ENCODE measurements at regions not wholly inside any gene's neighbourhood (a gene's known extent, or its start where the extent isn't known, plus 50 kb on each side); places are given as distances from the start of the nearest gene placed in this dataset.
"Not testable (repeated sequence)": the region's sequence is repeated elsewhere in the genome, so short reads cannot be mapped to it uniquely, and the experiment has no call there.

GRCh38 chr2:236831698-236832097 is 254.0 kb upstream of the COPS8 start:
- ATAC-seq (no peak), DNase-seq (no peak)
- intact Hi-C loops (cut with DNase I), result no loop called here
- H3K27me3 ChIP-seq, result no peaks in the 10 kb centered on the region
- TF ChIP-seq CTCF (IDR thresholded peaks at IDR 0.05), result no peak
- no peaks in the 10 kb centered on the region for H3K4me1 ChIP-seq
- H3K9me3 ChIP-seq, result no peaks in the 10 kb centered on the region
- no peak overlapping the region for H3K4me3 ChIP-seq
- H3K27ac ChIP-seq, result no peak overlapping the region
- no peaks in the 10 kb centered on the region for H3K36me3 ChIP-seq

- no peaks in the 10 kb centered on the region for H3K4me1 ChIP-seq
- no peaks in the 10 kb centered on the region for H3K27me3 ChIP-seq
- no peaks in the 10 kb centered on the region for H3K36me3 ChIP-seq
- intact Hi-C loops (cut with DNase I), result no loop called here
- no peak for ATAC-seq
- TF ChIP-seq CTCF (IDR thresholded peaks at IDR 0.05), result no peak
- DNase-seq, result no peak
- no peak overlapping the region for H3K4me3 ChIP-seq
- no peaks in the 10 kb centered on the region for H3K9me3 ChIP-seq
- no peak overlapping the region for H3K27ac ChIP-seq
These were observed 252.1 kb upstream of the COPS8 start for GRCh38 chr2:236833501-236834073.

GRCh38 chr2:236834284-236834683 is 251.4 kb upstream of the COPS8 start:
- no peak for DNase-seq
- Histone ChIP-seq H3K9me3 (no peaks in the 10 kb centered on the region), H3K4me1 (no peaks in the 10 kb centered on the region), H3K27ac (no peak overlapping the region), H3K36me3 (no peaks in the 10 kb centered on the region), H3K27me3 (no peaks in the 10 kb centered on the region), H3K4me3 (no peak overlapping the region)
- no peak for ATAC-seq
- no peak for TF ChIP-seq CTCF (IDR thresholded peaks at IDR 0.05)
- intact Hi-C loops (cut with DNase I), result no loop called here

GRCh38 chr2:236835307-236836024 is 250.2 kb upstream of the COPS8 start:
- TF ChIP-seq CTCF (IDR thresholded peaks at IDR 0.05), result no peak
- Histone ChIP-seq H3K36me3 (no peaks in the 10 kb centered on the region), H3K27ac (no peak overlapping the region), H3K27me3 (no peaks in the 10 kb centered on the region), H3K4me1 (no peaks in the 10 kb centered on the region), H3K4me3 (no peak overlapping the region), H3K9me3 (no peaks in the 10 kb centered on the region)
- intact Hi-C loops (cut with DNase I), result no loop called here
- DNase-seq, result no peak
- ATAC-seq, result no peak

GRCh38 chr2:236836028-236836427 is 249.7 kb upstream of the COPS8 start:
- H3K9me3 ChIP-seq; H3K4me3 ChIP-seq; intact Hi-C loops (cut with DNase I); DNase-seq; H3K36me3 ChIP-seq; H3K4me1 ChIP-seq; H3K27ac ChIP-seq; H3K27me3 ChIP-seq: not testable (repeated sequence)
- ATAC-seq, result peak; percentile 27

- H3K4me3 ChIP-seq, result no peak overlapping the region
- H3K4me1 ChIP-seq, result no peaks in the 10 kb centered on the region
- DNase-seq, result no peak
- no peaks in the 10 kb centered on the region for H3K9me3 ChIP-seq
- no peak for ATAC-seq
- H3K27me3 ChIP-seq, result no peaks in the 10 kb centered on the region
- no peak overlapping the region for H3K27ac ChIP-seq
- H3K36me3 ChIP-seq, result no peaks in the 10 kb centered on the region
- TF ChIP-seq CTCF (IDR thresholded peaks at IDR 0.05), result no peak
- intact Hi-C loops (cut with DNase I), result no loop called here
These were observed 245.5 kb upstream of the COPS8 start for GRCh38 chr2:236840215-236840614.

All from left lung (tissue), 4 donors.